Body of pancreas (tissue), 4 donors: ENCODE measurements at regions not wholly inside any gene's neighbourhood (a gene's known extent, or its start where the extent isn't known, plus 50 kb on each side); places are given as distances from the start of the nearest gene placed in this dataset.

Experiments
- ATAC-seq: fragments of 150-250 bp; one replicate; pipeline ENCODE4 v1.9.1; 2016
- DNase-seq, 4 donors: peaks; one replicate each; pipeline ENCODE4 v3.0.0-alpha.2; 2019
- H3K27ac ChIP-seq, 4 donors: fragments of 200-600 bp; sonication (generic); 1 replicate in 3 of 4; 2 replicates in 1 of 4; pipeline versions ENCODE4 v1.5.1 to v1.6.1; 2016 to 2019; ENCODE audit warnings: mild to moderate bottlenecking in 1 of 4, mixed read lengths in 1 of 4, moderate library complexity in 1 of 4
- H3K27me3 ChIP-seq, 2 donors: fragments of 200-600 bp; sonication (generic); one replicate each; pipeline ENCODE4 v1.6.0; 2016; ENCODE audit warnings: mild to moderate bottlenecking in 1 of 2
- H3K36me3 ChIP-seq, 2 donors: fragments of 200-600 bp; sonication (generic); replicated peaks in 1 of 2; 2 replicates each; pipeline ENCODE4 v1.5.1; 2016; ENCODE audit warnings: low read depth in 2 of 2; ENCODE audit not compliant: insufficient read depth in 1 of 2
- H3K4me1 ChIP-seq: fragments of 200-600 bp; sonication (generic); one replicate; pipeline ENCODE4 v1.6.0; 2016
- H3K4me3 ChIP-seq, 2 donors: fragments of 200-600 bp; sonication (generic); 1 replicate in 1 of 2; 2 replicates in 1 of 2; pipeline ENCODE4 v1.5.1; 2016 to 2019
- H3K9me3 ChIP-seq, 3 donors: fragments of 200-600 bp; sonication (generic); 1 replicate in 2 of 3; 2 replicates in 1 of 3; pipeline ENCODE4 v1.5.1; 2016
- POLR2A ChIP-seq, 3 donors: fragments of 450-650 bp; IDR thresholded peaks; one replicate each; pipeline ENCODE4 v1.6.1; 2016; ENCODE audit warnings: antibody characterized with exemption in 3 of 3, mild to moderate bottlenecking in 2 of 3
- WGBS, 2 donors: methylation state at CpG; one replicate each; pipeline ENCODE4 v1.1.5; 2017; 5-methylcytosine and 5-hydroxymethylcytosine counted together
- intact Hi-C: fragments of 100-400 bp; cut with DNase I; formaldehyde crosslinking; loops from one replicate; pipeline ENCODE4 v1.15.1; 2023
- TF ChIP-seq, protein P1 (sequence below), 7 experiments: fragments of 450-650 bp in 4 of 7; fragments of 200-600 bp in 3 of 7; sonication (generic) in 3 of 7; IDR thresholded peaks; one replicate each; pipeline ENCODE4 v1.5.1; 2016 to 2019; ENCODE audit warnings: antibody characterized with exemption in 7 of 7

DNA sequence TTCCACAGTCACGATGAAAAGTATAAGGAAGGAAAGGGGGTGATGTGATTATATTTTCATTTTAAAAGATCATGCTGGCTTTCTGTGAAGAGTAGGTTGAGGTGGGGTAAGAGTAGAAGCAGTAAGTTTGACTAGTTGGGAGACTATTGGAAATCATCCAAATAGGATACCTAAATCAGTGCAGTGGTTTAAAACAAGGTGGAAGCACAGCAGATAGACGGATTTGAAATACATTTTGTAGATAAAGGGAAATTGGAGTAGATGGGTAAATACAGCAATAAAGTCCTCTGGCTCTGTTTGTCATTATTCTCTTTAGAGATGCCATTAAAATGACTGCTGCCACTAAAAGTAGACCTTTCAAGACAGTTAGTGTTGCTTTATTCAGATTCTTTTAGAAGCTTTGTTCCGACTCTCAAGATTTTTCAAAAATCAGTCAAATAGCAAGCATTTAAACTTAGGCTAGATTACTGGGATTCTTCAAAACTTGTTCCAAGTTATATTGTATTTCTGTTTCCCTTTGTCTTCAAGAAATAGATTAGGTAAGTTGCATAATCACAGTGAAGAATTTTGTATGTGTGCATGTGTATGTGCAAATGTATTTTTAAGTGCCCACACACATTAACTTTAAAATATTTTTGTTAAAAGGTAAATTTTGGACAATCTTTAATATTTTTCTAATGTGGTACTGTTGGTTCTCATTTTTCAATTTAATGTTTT lies 61.7 kb upstream of the DTNA start:
- Histone ChIP-seq H3K27me3 (no peaks in the 10 kb centered on the region), H3K36me3 (no peaks in the 10 kb centered on the region), H3K4me3 (no peak overlapping the region), H3K4me1 (peaks cover 28% of the 10 kb centered on the region), H3K27ac (no peak overlapping the region), H3K9me3 (no peaks in the 10 kb centered on the region)
- no peak for TF ChIP-seq POLR2A (IDR thresholded peaks at IDR 0.05)
- TF ChIP-seq, protein P1, sequence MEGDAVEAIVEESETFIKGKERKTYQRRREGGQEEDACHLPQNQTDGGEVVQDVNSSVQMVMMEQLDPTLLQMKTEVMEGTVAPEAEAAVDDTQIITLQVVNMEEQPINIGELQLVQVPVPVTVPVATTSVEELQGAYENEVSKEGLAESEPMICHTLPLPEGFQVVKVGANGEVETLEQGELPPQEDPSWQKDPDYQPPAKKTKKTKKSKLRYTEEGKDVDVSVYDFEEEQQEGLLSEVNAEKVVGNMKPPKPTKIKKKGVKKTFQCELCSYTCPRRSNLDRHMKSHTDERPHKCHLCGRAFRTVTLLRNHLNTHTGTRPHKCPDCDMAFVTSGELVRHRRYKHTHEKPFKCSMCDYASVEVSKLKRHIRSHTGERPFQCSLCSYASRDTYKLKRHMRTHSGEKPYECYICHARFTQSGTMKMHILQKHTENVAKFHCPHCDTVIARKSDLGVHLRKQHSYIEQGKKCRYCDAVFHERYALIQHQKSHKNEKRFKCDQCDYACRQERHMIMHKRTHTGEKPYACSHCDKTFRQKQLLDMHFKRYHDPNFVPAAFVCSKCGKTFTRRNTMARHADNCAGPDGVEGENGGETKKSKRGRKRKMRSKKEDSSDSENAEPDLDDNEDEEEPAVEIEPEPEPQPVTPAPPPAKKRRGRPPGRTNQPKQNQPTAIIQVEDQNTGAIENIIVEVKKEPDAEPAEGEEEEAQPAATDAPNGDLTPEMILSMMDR (IDR thresholded peaks at IDR 0.05) = no peak
- intact Hi-C loops = loop anchor here (10.0 kb wide), 1 partner anchor 136 kb away; no protein-coding TSS in a partner anchor
- no peak for ATAC-seq
- WGBS, 2 donors = 68% methylated on average over 3 of the region's 3 CpGs
- DNase-seq = no peak

DNA sequence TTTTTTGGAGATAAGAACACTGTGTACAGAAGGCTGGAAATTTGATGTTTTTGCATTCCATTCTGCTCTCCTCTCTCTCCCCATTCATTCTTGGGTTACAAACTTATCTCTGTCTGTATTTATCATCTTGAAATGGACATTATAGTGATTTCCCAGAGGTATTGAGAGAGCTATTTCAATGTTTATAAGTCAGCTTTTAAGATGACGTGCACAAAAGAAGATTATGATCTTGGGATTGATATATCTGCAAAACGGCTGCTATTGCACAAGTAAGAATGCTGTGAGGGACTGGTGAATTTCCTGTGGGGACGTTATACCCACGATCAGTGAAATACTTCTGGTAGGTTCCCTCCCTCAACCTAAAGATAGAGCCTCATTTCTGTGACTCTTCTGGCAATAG lies 61.0 kb upstream of the DTNA start:
- ATAC-seq (no peak), DNase-seq (no peak)
- no peak for TF ChIP-seq POLR2A (IDR thresholded peaks at IDR 0.05)
- TF ChIP-seq, protein P1 (IDR thresholded peaks at IDR 0.05) = no peak
- Histone ChIP-seq H3K27me3 (no peaks in the 10 kb centered on the region), H3K27ac (no peak overlapping the region), H3K9me3 (no peaks in the 10 kb centered on the region), H3K36me3 (no peaks in the 10 kb centered on the region), H3K4me3 (no peak overlapping the region), H3K4me1 (peaks cover 28% of the 10 kb centered on the region)
- intact Hi-C loops = loop anchor here (10.0 kb wide), 1 partner anchor 136 kb away; no protein-coding TSS in a partner anchor
- WGBS, 2 donors = 16 to 18% methylated on average over 4 of the region's 4 CpGs

DNA sequence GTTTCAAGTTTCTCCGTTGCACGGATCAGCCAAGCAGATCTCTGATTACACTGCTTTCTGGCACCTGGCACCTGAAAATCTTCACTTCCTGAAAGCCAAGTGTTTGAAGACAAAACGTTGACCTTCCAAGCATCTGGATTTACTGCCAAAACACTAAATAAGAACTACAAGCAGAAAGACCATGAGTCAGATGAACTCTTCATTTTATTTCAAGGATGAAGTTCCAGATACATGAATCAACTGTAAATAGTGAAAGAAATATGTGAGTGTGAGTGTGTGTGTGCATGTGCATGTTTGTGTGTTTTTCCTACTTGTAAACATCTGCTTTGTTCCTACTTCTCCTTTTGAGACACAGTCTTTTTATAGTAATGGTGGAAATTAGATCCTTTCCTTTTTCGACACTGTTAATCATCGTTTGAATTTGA lies 60.0 kb upstream of the DTNA start:
- 28 to 34% methylated on average over 5 of the region's 5 CpGs for whole genome bisulfite sequencing, 2 donors
- ATAC-seq (no peak), DNase-seq (peak in 2 of 4 donors; percentile 13 to 15)

DNA sequence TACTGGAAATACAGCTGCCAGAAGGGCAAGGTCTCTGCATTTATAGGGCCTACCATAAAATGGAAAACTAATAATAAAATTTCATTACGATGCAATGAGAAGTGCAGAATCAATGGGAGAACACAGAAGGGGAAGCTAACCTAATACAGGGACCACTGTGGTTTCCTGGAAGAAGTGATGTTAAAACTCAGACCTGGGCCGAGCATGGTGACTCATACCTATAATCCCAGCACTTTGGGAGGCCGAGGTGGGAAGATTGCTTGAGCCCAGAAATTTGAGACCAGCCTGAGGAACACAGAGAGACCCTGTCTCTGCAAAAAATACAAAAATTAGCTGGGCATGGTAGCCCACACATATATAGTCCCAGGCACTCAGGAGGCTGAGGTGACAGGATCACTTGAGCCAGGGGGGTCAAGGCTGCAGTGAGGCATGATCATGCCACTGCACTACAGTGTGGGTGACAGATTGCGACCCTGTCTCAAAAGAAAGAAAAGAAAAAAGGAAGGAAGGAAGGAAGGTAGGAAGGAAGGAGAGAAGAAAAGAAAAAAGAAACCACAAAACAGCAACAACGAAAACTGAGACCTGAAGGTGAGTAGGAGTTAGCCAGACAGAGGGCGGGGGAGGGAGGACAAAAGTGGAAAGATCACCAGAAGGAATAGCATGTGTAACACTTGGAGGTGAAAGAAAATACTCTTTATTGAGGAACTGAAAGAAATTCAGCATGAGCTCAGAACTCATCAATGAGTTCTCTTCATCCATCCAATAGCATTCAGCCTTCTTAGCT lies 58.3 kb upstream of the DTNA start:
- H3K4me3 ChIP-seq = no peak overlapping the region

More for the DNA sequence above, 60.0 kb upstream of the DTNA start:
- Histone ChIP-seq H3K36me3 (no peaks in the 10 kb centered on the region), H3K27ac (no peak overlapping the region), H3K4me3 (no peak overlapping the region), H3K27me3 (no peaks in the 10 kb centered on the region), H3K4me1 (peaks cover 28% of the 10 kb centered on the region), H3K9me3 (no peaks in the 10 kb centered on the region)
- intact Hi-C loops = loop anchor here (10.0 kb wide), 1 partner anchor 145 kb away; no protein-coding TSS in a partner anchor
- TF ChIP-seq, protein P1 (IDR thresholded peaks at IDR 0.05) = no peak
- TF ChIP-seq POLR2A (IDR thresholded peaks at IDR 0.05) = no peak

More for the DNA sequence above, 58.3 kb upstream of the DTNA start:
- intact Hi-C loops = loop anchor here (10.0 kb wide), 1 partner anchor 147 kb away; no protein-coding TSS in a partner anchor
- H3K27me3 ChIP-seq = no peaks in the 10 kb centered on the region
- TF ChIP-seq, protein P1 (IDR thresholded peaks at IDR 0.05) = no peak
- TF ChIP-seq POLR2A (IDR thresholded peaks at IDR 0.05) = no peak
- no peak overlapping the region for H3K27ac ChIP-seq
- H3K9me3 ChIP-seq = no peaks in the 10 kb centered on the region
- peaks cover 28% of the 10 kb centered on the region for H3K4me1 ChIP-seq
- no peaks in the 10 kb centered on the region for H3K36me3 ChIP-seq
- no peak for ATAC-seq
- DNase-seq = no peak
- WGBS, 2 donors = 75 to 89% methylated on average over 6 of the region's 6 CpGs
